Heart right ventricle (tissue), 16 donors: ENCODE measurements at regions not wholly inside any gene's neighbourhood (a gene's known extent, or its start where the extent isn't known, plus 50 kb on each side); places are given as distances from the start of the nearest gene placed in this dataset.

Experiments
- ATAC-seq, 8 donors: fragments of 200-7000 bp; cut with Tn5 transposase; one replicate each; pipeline ENCODE4 v1.9.1; 2020; ENCODE audit warnings: mild to moderate bottlenecking in 8 of 8, moderate library complexity in 8 of 8, moderate number of reproducible peaks in 1 of 8
- DNase-seq, 2 donors: peaks; one replicate each; pipeline ENCODE4 v3.0.0-alpha.2; 2020
- H3K27ac ChIP-seq, 10 donors: fragments of 200-600 bp; sonication (generic) in 2 of 10; one replicate each; pipeline versions ENCODE4 v1.5.0 to v1.8.0; 2020 to 2022; ENCODE audit warnings: mild to moderate bottlenecking in 3 of 10
- H3K27me3 ChIP-seq, 7 donors: fragments of 200-600 bp; one replicate each; pipeline ENCODE4 v1.8.0; 2021 to 2022; ENCODE audit warnings: mild to moderate bottlenecking in 2 of 7
- H3K36me3 ChIP-seq, 9 donors: fragments of 200-600 bp; sonication (generic) in 1 of 9; one replicate each; pipeline versions ENCODE4 v1.5.0 to v1.8.0; 2020 to 2022; ENCODE audit warnings: mild to moderate bottlenecking in 2 of 9
- H3K4me1 ChIP-seq, 9 donors: fragments of 200-600 bp; sonication (generic) in 1 of 9; one replicate each; pipeline versions ENCODE4 v1.5.0 to v1.8.0; 2020 to 2022; ENCODE audit warnings: mild to moderate bottlenecking in 4 of 9
- H3K4me3 ChIP-seq, 10 donors: fragments of 200-600 bp; sonication (generic) in 2 of 10; one replicate each; pipeline versions ENCODE4 v1.5.0 to v1.8.0; 2020 to 2022; ENCODE audit warnings: mild to moderate bottlenecking in 7 of 10, moderate library complexity in 2 of 10
- H3K9me3 ChIP-seq, 11 donors: fragments of 200-600 bp in 10 of 11; sonication (generic) in 2 of 11; one replicate each; pipeline versions ENCODE4 v1.5.0 to v1.8.0; 2013 to 2022; ENCODE audit warnings: mild to moderate bottlenecking in 2 of 11, control low read depth in 1 of 11, moderate library complexity in 1 of 11
- CTCF ChIP-seq, 9 donors: fragments of 200-600 bp; sonication (generic) in 2 of 9; IDR thresholded peaks; one replicate each; pipeline versions ENCODE4 v1.5.0 to v1.8.0; 2021 to 2022; ENCODE audit warnings: antibody characterized with exemption in 9 of 9, mild to moderate bottlenecking in 5 of 9, moderate library complexity in 1 of 9
- WGBS, 2 donors: extraction: QIAGEN DNeasy Blood & Tissue Kit; methylation state at CpG; one replicate each; pipeline ENCODE4 v1.1.7; 2013; ENCODE audit warnings: inconsistent platforms in 1 of 2; 5-methylcytosine and 5-hydroxymethylcytosine counted together
- intact Hi-C, 10 donors: fragments of 100-400 bp; cut with DNase I; formaldehyde crosslinking; loops; one replicate each; pipeline versions ENCODE4 v1.11.1 to v1.14.2; 2022
- donor health status: Arrhythmogenic right ventricular cardiomyopathy.
- donor health status: ischemic (EF 13 %, LVEDD 7.1; RV severe dilation, severe dysfunction).
- donor health status: healthy with polysubstance abuse.
- donor health status: DM: no; HTN: yes; CAD: no.
- donor health status: DM: no; HTN: no; CAD: no.
- donor health status: ischemic (EF 25% LVEDD 6.9; RV normal size, moderate dysfunction).
- donor health status: ischemic (EF 25% LVEDD 5.7; RV mildly dilated, moderate dysfunction).
- donor health status: healthy.
- donor health status: DM: yes; HTN: yes; CAD: no.
- donor health status: Ischemic cardiomyopathy.
- donor health status: ischemic (EF 35%, LVEDD 5.7; RV mildly dilated, moderate dysfunction).
- donor health status: nonischemic (EF 11% LVEDD 7.7; RV severe dilation, severe dysfunction).
- donor health status: DM: yes; HTN: yes; CAD: no.
- donor health status: PGD.
- donor health status: ischemic (EF 29% LVEDD 5.4; RV normal size, mild dysfunction).
- donor health status: nonischemic (EF 23%, LVEDD 6.1; RV moderate dilation, normal function).

DNA sequence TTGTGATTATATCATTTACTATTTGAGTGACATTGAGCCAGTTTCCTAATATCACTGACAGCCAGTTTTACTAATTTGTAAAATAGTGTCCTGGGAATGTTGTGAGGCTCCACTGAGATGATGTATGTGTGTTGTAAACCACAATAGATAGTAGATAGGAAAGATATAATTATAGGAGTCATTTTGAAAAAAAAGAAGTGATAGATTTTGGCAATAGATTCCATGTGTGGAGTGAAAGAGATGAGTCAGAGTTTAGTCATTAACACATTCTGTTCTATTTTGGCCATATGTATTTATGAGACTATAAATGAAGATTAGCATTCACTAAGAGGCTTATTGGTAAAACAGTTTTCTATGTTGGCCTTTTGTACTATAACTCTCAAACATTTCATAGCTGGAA, 388.2 kb downstream of the FAM170A start:
- no peaks in the 10 kb centered on the region for H3K27me3 ChIP-seq
- no peak overlapping the region for H3K4me3 ChIP-seq
- H3K27ac ChIP-seq, result no peak overlapping the region
- intact Hi-C loops, result no loop called here
- DNase-seq (no peak), ATAC-seq (no peak)
- peaks cover 0 to 9% (median 0%) of the 10 kb centered on the region in 9 donors for H3K4me1 ChIP-seq
- H3K36me3 ChIP-seq, result no peaks in the 10 kb centered on the region
- no peak for TF ChIP-seq CTCF (IDR thresholded peaks at IDR 0.05)
- H3K9me3 ChIP-seq, result no peaks in the 10 kb centered on the region

DNA sequence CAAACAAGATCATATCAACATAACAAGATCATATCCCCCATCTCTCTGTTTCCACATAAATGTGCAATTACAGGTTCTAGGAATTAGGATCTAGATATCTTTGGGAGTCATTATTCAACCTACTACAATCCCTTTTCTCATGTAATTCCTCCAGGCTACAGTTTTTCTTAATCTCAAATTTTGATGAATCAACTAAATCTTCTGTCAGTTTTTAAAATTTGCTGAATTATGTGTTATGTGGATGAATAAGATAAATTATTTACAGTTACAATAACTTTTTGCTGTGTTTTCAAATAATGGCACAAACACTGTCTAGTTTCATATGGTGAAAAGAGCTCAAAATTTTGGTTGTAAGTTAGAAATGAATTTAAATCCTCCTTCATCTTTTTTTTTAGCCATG, 405.8 kb downstream of the FAM170A start:
- no peak for TF ChIP-seq CTCF (IDR thresholded peaks at IDR 0.05)
- ATAC-seq (no peak), DNase-seq (no peak)

GRCh38 chr5:120035815-120036577, 406.6 kb downstream of the FAM170A start:
- no peaks in the 10 kb centered on the region for H3K36me3 ChIP-seq
- 89 to 94% methylated on average over 16 of the region's 16 CpGs for WGBS, 2 donors
- ATAC-seq, result no peak
- no peak overlapping the region for H3K4me3 ChIP-seq
- H3K27me3 ChIP-seq, result no peaks in the 10 kb centered on the region
- H3K9me3 ChIP-seq, result no peaks in the 10 kb centered on the region
- DNase-seq, result no peak
- intact Hi-C loops, result no loop called here
- TF ChIP-seq CTCF (IDR thresholded peaks at IDR 0.05), result no peak
- no peaks in the 10 kb centered on the region for H3K4me1 ChIP-seq
- H3K27ac ChIP-seq, result no peak overlapping the region

More for the DNA sequence above, 405.8 kb downstream of the FAM170A start:
- no peaks in the 10 kb centered on the region for H3K9me3 ChIP-seq
- intact Hi-C loops, result no loop called here
- H3K27ac ChIP-seq, result no peak overlapping the region
- no peak overlapping the region for H3K4me3 ChIP-seq
- no peaks in the 10 kb centered on the region for H3K4me1 ChIP-seq
- no peaks in the 10 kb centered on the region for H3K27me3 ChIP-seq
- H3K36me3 ChIP-seq, result no peaks in the 10 kb centered on the region

GRCh38 chr5:120037451-120037850, 408.1 kb downstream of the FAM170A start:
- 73 to 75% methylated on average over 3 of the region's 3 CpGs for WGBS, 2 donors
- Histone ChIP-seq H3K27ac (no peak overlapping the region), H3K9me3 (peaks cover 0 to 4% (median 0%) of the 10 kb centered on the region in 11 donors), H3K4me1 (no peaks in the 10 kb centered on the region), H3K36me3 (no peaks in the 10 kb centered on the region), H3K4me3 (no peak overlapping the region), H3K27me3 (no peaks in the 10 kb centered on the region)
- ATAC-seq (no peak), DNase-seq (no peak)
- intact Hi-C loops, result no loop called here
- TF ChIP-seq CTCF (IDR thresholded peaks at IDR 0.05), result no peak
